22Rv1 (cell line): ENCODE measurements at regions not wholly inside any gene's neighbourhood (a gene's known extent, or its start where the extent isn't known, plus 50 kb on each side); places are given as distances from the start of the nearest gene placed in this dataset.

Experiments
- H3K27ac ChIP-seq: fragments of 450-650 bp; 2 replicates; pipeline ENCODE4 v1.5.1; 2017
- ZFX ChIP-seq: fragments of 450-650 bp; IDR thresholded peaks from 2 replicates; pipeline ENCODE4 v1.6.1; 2017; ENCODE audit warnings: antibody characterized with exemption, borderline replicate concordance
- TF ChIP-seq, protein P1 (sequence below): fragments of 450-650 bp; IDR thresholded peaks from 2 replicates; pipeline ENCODE4 v1.5.1; 2017; ENCODE audit warnings: mild to moderate bottlenecking

DNA sequence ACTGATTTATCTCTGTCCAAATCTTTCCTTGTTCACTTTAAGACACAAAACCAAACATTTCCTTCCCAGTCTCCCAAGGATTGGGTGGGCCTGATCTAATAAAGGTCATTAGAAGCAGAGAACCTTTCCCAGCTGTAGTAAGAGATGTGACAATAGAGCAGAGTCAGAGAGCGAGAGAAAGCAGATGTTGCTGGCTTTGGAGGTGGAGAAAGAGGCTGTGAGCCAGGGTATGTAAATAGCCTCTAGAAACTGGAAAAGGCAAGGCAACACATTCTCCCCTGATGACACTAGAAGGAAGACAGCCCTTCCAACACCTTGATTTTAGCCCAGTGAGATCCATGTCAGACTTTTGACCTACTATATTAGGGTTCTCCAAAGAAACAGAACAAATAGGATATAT, 337.5 kb upstream of the CASK start:
- TF ChIP-seq, protein P1, sequence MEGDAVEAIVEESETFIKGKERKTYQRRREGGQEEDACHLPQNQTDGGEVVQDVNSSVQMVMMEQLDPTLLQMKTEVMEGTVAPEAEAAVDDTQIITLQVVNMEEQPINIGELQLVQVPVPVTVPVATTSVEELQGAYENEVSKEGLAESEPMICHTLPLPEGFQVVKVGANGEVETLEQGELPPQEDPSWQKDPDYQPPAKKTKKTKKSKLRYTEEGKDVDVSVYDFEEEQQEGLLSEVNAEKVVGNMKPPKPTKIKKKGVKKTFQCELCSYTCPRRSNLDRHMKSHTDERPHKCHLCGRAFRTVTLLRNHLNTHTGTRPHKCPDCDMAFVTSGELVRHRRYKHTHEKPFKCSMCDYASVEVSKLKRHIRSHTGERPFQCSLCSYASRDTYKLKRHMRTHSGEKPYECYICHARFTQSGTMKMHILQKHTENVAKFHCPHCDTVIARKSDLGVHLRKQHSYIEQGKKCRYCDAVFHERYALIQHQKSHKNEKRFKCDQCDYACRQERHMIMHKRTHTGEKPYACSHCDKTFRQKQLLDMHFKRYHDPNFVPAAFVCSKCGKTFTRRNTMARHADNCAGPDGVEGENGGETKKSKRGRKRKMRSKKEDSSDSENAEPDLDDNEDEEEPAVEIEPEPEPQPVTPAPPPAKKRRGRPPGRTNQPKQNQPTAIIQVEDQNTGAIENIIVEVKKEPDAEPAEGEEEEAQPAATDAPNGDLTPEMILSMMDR = no peak
- TF ChIP-seq ZFX = no peak
- no peak overlapping the region for H3K27ac ChIP-seq

DNA sequence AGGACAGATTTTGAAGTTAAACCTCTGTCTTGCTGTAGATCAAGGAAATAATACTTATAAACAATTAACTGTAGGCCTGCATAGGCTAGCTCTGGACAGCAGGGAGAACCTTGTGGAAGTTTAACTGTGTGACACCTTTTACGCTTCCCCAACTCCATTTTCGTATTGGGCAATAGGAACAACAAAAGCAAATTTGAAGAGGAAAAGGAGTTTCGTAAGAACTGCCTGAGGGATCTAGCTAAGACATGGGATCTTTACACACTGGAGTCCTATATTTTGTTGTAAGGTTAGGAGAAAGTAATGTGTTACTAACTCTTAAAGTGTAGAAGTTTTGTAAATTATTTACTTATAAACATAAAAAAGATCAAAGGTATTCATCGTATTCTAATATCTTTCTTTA, 324.9 kb upstream of the CASK start:
- H3K27ac ChIP-seq = no peak overlapping the region
- TF ChIP-seq, protein P1 = no peak
- TF ChIP-seq ZFX = no peak

DNA sequence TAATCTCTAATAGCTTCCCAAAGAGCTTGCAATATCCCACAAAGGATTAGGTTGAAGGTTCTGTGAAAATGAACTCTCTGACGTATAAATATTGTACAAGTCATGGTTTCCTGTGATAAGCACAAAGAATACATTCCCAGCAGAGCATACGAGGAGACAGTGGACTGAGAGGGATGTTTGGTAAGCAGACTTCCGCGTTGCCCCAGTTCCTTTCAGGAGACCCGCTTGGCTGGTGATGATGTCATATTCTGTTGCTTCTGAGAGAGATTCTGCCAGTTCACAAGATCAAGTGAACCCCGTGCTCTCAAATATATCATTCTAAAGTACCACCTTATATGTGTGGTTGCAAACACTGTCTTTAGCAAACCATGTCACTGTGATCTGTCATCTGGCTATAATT, 323.9 kb upstream of the CASK start:
- TF ChIP-seq, protein P1 = no peak
- TF ChIP-seq ZFX = no peak
- H3K27ac ChIP-seq = no peak overlapping the region

DNA sequence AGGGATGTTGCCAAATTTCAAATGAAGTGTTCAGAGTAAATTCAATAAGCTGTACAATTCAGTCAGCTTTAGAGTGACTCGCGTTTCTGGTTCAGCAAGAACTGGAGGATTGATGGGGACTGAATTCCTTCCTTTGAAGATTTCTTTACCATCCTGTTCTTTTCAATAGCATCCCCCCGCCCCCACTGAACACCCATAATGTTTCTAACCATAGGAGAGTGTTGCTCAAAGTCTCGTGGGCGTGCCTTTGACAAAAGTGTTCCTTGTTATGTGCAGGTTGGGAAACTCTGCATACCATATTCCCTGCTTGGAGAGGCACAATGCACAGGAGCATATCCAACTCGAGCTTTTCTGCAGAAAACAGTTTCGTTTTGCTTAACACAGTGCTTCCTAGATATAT, 323.5 kb upstream of the CASK start:
- TF ChIP-seq ZFX = no peak
- TF ChIP-seq, protein P1 = no peak

DNA sequence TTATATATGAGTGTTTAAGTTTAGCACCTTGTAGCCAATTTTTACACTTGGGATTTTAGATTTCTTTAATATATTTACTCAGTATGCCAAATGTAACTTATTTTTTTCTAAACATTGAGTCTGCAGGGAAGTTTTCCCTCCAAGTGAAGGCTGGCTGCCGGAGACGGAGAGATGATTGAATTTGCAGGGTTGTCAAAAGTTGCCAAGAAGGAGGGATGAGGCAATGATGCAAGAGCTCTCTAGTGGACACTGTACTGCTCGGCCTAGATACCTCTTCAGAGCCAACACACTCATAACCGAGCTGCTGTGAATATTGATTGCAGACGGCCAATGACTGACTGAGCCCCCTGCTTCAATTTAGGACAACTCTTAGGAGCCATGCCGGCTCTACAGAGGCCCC, 318.6 kb upstream of the CASK start:
- H3K27ac ChIP-seq = no peak overlapping the region
- TF ChIP-seq ZFX = no peak
- TF ChIP-seq, protein P1 = no peak

More for the DNA sequence above, 323.5 kb upstream of the CASK start:
- no peak overlapping the region for H3K27ac ChIP-seq

DNA sequence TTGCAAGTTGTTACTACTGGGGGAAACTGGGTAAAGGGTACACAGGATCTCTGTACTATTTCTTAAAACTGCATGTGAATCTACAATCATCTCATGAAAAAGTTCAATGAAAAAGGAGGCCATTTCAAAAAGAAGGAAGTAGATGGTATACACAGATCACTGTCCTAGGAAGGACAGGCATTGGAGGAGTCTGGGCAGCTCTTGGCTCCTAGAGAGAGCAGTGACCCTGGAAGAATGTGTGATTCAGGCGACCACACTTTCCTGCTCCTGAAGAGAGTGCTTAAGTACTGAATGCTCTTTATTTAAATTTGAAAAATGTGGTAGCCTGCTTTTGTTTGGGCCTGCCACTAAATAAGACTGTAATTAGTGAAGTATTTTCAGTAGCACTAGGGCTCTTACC, 318.1 kb upstream of the CASK start:
- TF ChIP-seq ZFX = no peak
- TF ChIP-seq, protein P1 = no peak

DNA sequence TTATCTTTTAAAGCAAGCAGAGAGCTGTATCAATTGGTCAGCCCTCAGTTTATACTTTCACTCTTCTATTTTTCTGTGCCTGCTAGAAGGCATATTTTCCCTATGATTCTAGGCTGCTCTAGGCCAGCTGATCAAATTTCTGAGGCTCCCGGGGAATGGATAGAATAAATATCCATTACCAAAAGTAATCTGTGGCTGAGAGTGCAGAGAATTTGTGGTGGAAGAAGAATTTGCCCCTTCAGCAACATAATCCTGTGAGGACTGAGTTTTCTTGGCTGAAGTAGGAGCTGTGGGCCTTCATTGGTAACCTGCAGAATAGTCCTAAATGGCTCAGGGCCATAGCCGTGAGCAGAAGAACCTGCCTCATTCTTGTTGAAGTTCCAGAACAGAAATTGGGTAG, 314.6 kb upstream of the CASK start:
- H3K27ac ChIP-seq = no peak overlapping the region
- TF ChIP-seq ZFX = no peak

More for the DNA sequence above, 318.1 kb upstream of the CASK start:
- H3K27ac ChIP-seq = no peak overlapping the region

DNA sequence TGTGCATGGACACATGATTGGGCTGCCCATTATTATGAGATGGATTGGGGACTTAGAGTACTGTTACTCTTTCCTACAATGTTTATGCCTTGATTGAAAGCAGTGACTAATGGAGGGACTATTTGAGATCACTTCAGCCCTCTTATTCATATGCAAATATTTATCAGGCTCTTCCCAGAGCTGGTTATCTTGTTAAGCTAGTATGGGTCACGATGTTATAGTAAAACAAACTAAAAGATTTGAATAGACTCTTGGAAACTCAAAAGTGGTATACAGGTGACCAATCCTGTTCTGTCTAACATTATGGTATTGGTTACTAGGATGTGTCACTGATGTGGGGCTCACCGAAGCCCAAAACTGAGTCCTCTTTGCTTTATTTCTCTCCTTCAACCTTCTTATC, 306.2 kb upstream of the CASK start:
- TF ChIP-seq, protein P1 = no peak
- no peak for TF ChIP-seq ZFX
- no peak overlapping the region for H3K27ac ChIP-seq
